ENCODE measurements at regions not wholly inside any gene's neighbourhood (a gene's known extent, or its start where the extent isn't known, plus 50 kb on each side); places are given as distances from the start of the nearest gene placed in this dataset.

GRCh38 chr20:59462249-59462648 is 142.1 kb upstream of the PHACTR3 start:
- no peak overlapping the region for H3K27ac ChIP-seq
- no peak for DNase-seq (ENCODE audit: low read depth, low spot score)
- H3K36me3 ChIP-seq (ENCODE audit: insufficient read depth, low read length), result no peaks in the 10 kb centered on the region
- TF ChIP-seq POLR2AphosphoS5 (IDR thresholded peaks at IDR 0.05; ENCODE audit: borderline replicate concordance, low read depth, low read length) (no peak), FOXP2 (optimal IDR thresholded peaks at IDR 0.05; ENCODE audit: control extremely low read depth, extremely low read length, insufficient read depth) (no peak), EZH2 (IDR thresholded peaks at IDR 0.05) (no peak)
- H3K9me3 ChIP-seq (ENCODE audit: low read depth, low read length), result no peaks in the 10 kb centered on the region
- no peak overlapping the region for H3K4me3 ChIP-seq
- no peak overlapping the region for H3K9ac ChIP-seq (ENCODE audit: insufficient read length)

GRCh38 chr20:59463541-59463940 is 140.8 kb upstream of the PHACTR3 start:
- DNase-seq (ENCODE audit: low read depth, low spot score), result no peak
- no peak overlapping the region for H3K9ac ChIP-seq (ENCODE audit: insufficient read length)
- H3K9me3 ChIP-seq (ENCODE audit: low read depth, low read length), result no peaks in the 10 kb centered on the region
- no peaks in the 10 kb centered on the region for H3K36me3 ChIP-seq (ENCODE audit: insufficient read depth, low read length)
- no peak overlapping the region for H3K27ac ChIP-seq
- TF ChIP-seq EZH2 (IDR thresholded peaks at IDR 0.05) (no peak), FOXP2 (optimal IDR thresholded peaks at IDR 0.05; ENCODE audit: control extremely low read depth, extremely low read length, insufficient read depth) (no peak), POLR2AphosphoS5 (IDR thresholded peaks at IDR 0.05; ENCODE audit: borderline replicate concordance, low read depth, low read length) (no peak)
- H3K4me3 ChIP-seq, result no peak overlapping the region

- DNase-seq (ENCODE audit: low read depth, low spot score), result no peak
- no peak for TF ChIP-seq FOXP2 (optimal IDR thresholded peaks at IDR 0.05; ENCODE audit: control extremely low read depth, extremely low read length, insufficient read depth)
- no peak for TF ChIP-seq POLR2AphosphoS5 (IDR thresholded peaks at IDR 0.05; ENCODE audit: borderline replicate concordance, low read depth, low read length)
- TF ChIP-seq EZH2 (IDR thresholded peaks at IDR 0.05), result no peak
- Histone ChIP-seq H3K36me3 (ENCODE audit: insufficient read depth, low read length) (no peaks in the 10 kb centered on the region), H3K4me3 (no peak overlapping the region), H3K27ac (no peak overlapping the region), H3K9ac (ENCODE audit: insufficient read length) (no peak overlapping the region), H3K9me3 (ENCODE audit: low read depth, low read length) (no peaks in the 10 kb centered on the region)
These were observed 138.1 kb upstream of the PHACTR3 start for GRCh38 chr20:59466107-59466815.

- no peak for DNase-seq (ENCODE audit: low read depth, low spot score)
- H3K4me3 ChIP-seq, result no peak overlapping the region
- no peak overlapping the region for H3K27ac ChIP-seq
- H3K9me3 ChIP-seq (ENCODE audit: low read depth, low read length), result no peaks in the 10 kb centered on the region
- no peak overlapping the region for H3K9ac ChIP-seq (ENCODE audit: insufficient read length)
- H3K36me3 ChIP-seq (ENCODE audit: insufficient read depth, low read length), result no peaks in the 10 kb centered on the region
- TF ChIP-seq POLR2AphosphoS5 (IDR thresholded peaks at IDR 0.05; ENCODE audit: borderline replicate concordance, low read depth, low read length) (no peak), EZH2 (IDR thresholded peaks at IDR 0.05) (no peak), FOXP2 (optimal IDR thresholded peaks at IDR 0.05; ENCODE audit: control extremely low read depth, extremely low read length, insufficient read depth) (no peak)
These were observed 135.5 kb upstream of the PHACTR3 start for GRCh38 chr20:59468831-59469230.

GRCh38 chr20:59469267-59470252 is 134.8 kb upstream of the PHACTR3 start:
- H3K27ac ChIP-seq, result no peak overlapping the region
- DNase-seq (ENCODE audit: low read depth, low spot score), result no peak
- H3K9me3 ChIP-seq (ENCODE audit: low read depth, low read length), result no peaks in the 10 kb centered on the region
- TF ChIP-seq POLR2AphosphoS5 (IDR thresholded peaks at IDR 0.05; ENCODE audit: borderline replicate concordance, low read depth, low read length) (no peak), EZH2 (IDR thresholded peaks at IDR 0.05) (no peak), FOXP2 (optimal IDR thresholded peaks at IDR 0.05; ENCODE audit: control extremely low read depth, extremely low read length, insufficient read depth) (no peak)
- no peak overlapping the region for H3K4me3 ChIP-seq
- no peak overlapping the region for H3K9ac ChIP-seq (ENCODE audit: insufficient read length)
- H3K36me3 ChIP-seq (ENCODE audit: insufficient read depth, low read length), result no peaks in the 10 kb centered on the region

GRCh38 chr20:59470521-59470920 is 133.8 kb upstream of the PHACTR3 start:
- Histone ChIP-seq H3K9me3 (ENCODE audit: low read depth, low read length) (no peaks in the 10 kb centered on the region), H3K27ac (no peak overlapping the region), H3K4me3 (no peak overlapping the region), H3K9ac (ENCODE audit: insufficient read length) (no peak overlapping the region), H3K36me3 (ENCODE audit: insufficient read depth, low read length) (no peaks in the 10 kb centered on the region)
- TF ChIP-seq FOXP2 (optimal IDR thresholded peaks at IDR 0.05; ENCODE audit: control extremely low read depth, extremely low read length, insufficient read depth) (no peak), EZH2 (IDR thresholded peaks at IDR 0.05) (no peak), POLR2AphosphoS5 (IDR thresholded peaks at IDR 0.05; ENCODE audit: borderline replicate concordance, low read depth, low read length) (no peak)
- no peak for DNase-seq (ENCODE audit: low read depth, low spot score)

- no peaks in the 10 kb centered on the region for H3K9me3 ChIP-seq (ENCODE audit: low read depth, low read length)
- no peak overlapping the region for H3K27ac ChIP-seq
- no peak overlapping the region for H3K9ac ChIP-seq (ENCODE audit: insufficient read length)
- DNase-seq (ENCODE audit: low read depth, low spot score), result no peak
- no peaks in the 10 kb centered on the region for H3K36me3 ChIP-seq (ENCODE audit: insufficient read depth, low read length)
- H3K4me3 ChIP-seq, result no peak overlapping the region
- TF ChIP-seq POLR2AphosphoS5 (IDR thresholded peaks at IDR 0.05; ENCODE audit: borderline replicate concordance, low read depth, low read length) (no peak), FOXP2 (optimal IDR thresholded peaks at IDR 0.05; ENCODE audit: control extremely low read depth, extremely low read length, insufficient read depth) (no peak), EZH2 (IDR thresholded peaks at IDR 0.05) (no peak)
These were observed 132.5 kb upstream of the PHACTR3 start for GRCh38 chr20:59471653-59472421.

- TF ChIP-seq EZH2 (IDR thresholded peaks at IDR 0.05), result no peak
- no peak for TF ChIP-seq FOXP2 (optimal IDR thresholded peaks at IDR 0.05; ENCODE audit: control extremely low read depth, extremely low read length, insufficient read depth)
- TF ChIP-seq POLR2AphosphoS5 (IDR thresholded peaks at IDR 0.05; ENCODE audit: borderline replicate concordance, low read depth, low read length), result no peak
- no peak for DNase-seq (ENCODE audit: low read depth, low spot score)
- no peak overlapping the region for H3K9ac ChIP-seq (ENCODE audit: insufficient read length)
- no peak overlapping the region for H3K4me3 ChIP-seq
- H3K27ac ChIP-seq, result no peak overlapping the region
- H3K9me3 ChIP-seq (ENCODE audit: low read depth, low read length), result no peaks in the 10 kb centered on the region
- H3K36me3 ChIP-seq (ENCODE audit: insufficient read depth, low read length), result no peaks in the 10 kb centered on the region
These were observed 130.6 kb upstream of the PHACTR3 start for GRCh38 chr20:59473742-59474141.
